ENCODE measurements at regions not wholly inside any gene's neighbourhood (a gene's known extent, or its start where the extent isn't known, plus 50 kb on each side); places are given as distances from the start of the nearest gene placed in this dataset.

DNA sequence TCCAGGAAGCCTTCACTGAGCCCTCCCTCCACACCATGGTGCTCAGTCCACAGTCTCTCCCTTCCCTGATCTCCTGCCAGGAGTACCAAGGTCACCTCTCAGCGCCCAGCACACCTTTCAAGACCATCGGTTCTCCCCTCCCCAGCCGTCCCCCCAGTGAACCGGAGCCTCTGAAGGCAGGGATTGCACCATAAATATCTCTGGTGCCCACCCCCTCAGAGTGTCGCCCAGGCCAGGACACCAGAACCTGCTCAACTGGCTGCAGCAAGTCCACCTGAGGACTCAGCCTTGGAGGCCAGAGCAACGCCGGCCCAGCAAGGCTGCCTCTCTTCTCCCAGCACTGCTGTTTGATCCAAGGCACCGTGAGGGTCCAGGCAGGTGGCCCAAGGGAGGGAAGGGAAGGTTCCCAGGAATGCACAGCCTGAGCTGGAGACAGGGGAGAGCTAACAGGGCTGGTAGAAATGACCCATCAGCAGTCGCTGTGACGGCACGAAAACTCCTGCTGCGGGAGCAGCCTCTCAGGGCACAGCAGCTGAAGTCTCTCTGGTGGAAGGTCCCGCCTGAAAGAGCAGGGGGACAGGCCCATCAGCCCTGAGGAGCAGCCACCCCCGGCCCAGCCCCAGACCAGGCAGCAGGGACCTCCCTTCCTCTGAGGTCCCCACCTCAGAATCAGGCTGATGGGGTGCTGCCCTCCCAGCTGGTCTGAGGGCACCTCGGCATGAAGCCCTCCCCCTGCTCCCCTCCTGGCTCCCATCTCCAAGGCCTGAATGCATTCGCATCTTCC is 80.3 kb downstream of the BUD13 start (continued):
- TF ChIP-seq, protein P1, sequence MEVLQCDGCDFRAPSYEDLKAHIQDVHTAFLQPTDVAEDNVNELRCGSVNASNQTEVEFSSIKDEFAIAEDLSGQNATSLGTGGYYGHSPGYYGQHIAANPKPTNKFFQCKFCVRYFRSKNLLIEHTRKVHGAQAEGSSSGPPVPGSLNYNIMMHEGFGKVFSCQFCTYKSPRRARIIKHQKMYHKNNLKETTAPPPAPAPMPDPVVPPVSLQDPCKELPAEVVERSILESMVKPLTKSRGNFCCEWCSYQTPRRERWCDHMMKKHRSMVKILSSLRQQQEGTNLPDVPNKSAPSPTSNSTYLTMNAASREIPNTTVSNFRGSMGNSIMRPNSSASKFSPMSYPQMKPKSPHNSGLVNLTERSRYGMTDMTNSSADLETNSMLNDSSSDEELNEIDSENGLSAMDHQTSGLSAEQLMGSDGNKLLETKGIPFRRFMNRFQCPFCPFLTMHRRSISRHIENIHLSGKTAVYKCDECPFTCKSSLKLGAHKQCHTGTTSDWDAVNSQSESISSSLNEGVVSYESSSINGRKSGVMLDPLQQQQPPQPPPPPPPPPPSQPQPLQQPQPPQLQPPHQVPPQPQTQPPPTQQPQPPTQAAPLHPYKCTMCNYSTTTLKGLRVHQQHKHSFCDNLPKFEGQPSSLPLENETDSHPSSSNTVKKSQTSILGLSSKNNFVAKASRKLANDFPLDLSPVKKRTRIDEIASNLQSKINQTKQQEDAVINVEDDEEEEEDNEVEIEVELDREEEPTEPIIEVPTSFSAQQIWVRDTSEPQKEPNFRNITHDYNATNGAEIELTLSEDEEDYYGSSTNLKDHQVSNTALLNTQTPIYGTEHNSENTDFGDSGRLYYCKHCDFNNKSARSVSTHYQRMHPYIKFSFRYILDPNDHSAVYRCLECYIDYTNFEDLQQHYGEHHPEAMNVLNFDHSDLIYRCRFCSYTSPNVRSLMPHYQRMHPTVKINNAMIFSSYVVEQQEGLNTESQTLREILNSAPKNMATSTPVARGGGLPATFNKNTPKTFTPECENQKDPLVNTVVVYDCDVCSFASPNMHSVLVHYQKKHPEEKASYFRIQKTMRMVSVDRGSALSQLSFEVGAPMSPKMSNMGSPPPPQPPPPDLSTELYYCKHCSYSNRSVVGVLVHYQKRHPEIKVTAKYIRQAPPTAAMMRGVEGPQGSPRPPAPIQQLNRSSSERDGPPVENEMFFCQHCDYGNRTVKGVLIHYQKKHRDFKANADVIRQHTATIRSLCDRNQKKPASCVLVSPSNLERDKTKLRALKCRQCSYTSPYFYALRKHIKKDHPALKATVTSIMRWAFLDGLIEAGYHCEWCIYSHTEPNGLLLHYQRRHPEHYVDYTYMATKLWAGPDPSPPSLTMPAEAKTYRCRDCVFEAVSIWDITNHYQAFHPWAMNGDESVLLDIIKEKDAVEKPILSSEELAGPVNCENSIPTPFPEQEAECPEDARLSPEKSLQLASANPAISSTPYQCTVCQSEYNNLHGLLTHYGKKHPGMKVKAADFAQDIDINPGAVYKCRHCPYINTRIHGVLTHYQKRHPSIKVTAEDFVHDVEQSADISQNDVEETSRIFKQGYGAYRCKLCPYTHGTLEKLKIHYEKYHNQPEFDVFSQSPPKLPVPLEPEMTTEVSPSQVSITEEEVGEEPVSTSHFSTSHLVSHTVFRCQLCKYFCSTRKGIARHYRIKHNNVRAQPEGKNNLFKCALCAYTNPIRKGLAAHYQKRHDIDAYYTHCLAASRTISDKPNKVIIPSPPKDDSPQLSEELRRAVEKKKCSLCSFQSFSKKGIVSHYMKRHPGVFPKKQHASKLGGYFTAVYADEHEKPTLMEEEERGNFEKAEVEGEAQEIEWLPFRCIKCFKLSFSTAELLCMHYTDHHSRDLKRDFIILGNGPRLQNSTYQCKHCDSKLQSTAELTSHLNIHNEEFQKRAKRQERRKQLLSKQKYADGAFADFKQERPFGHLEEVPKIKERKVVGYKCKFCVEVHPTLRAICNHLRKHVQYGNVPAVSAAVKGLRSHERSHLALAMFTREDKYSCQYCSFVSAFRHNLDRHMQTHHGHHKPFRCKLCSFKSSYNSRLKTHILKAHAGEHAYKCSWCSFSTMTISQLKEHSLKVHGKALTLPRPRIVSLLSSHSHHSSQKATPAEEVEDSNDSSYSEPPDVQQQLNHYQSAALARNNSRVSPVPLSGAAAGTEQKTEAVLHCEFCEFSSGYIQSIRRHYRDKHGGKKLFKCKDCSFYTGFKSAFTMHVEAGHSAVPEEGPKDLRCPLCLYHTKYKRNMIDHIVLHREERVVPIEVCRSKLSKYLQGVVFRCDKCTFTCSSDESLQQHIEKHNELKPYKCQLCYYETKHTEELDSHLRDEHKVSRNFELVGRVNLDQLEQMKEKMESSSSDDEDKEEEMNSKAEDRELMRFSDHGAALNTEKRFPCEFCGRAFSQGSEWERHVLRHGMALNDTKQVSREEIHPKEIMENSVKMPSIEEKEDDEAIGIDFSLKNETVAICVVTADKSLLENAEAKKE (CRISPR knock-in tag; IDR thresholded peaks at IDR 0.05), result no peak
- TF ChIP-seq EZH2phosphoT487 (IDR thresholded peaks at IDR 0.05; ENCODE audit: unreplicated experiment), result no peak

DNA sequence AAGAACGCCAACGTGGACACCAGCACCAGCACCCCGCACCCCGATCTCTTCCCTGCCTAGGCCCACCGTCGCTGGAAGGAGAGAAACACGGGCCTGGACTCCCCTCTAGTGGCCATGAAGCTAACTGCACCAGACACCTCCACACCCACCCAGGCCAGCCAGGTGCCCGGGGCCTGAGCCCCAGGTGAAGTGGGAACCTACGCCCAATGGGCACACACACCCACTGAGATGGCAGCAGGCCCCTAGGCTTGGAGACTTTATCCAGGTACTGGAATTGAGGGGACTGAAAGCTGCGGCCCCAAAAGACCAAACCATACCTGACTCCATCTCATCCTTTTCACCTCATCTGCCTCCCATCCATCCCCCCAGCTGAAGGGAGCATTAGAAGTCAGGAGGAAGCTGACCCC is 81.0 kb downstream of the BUD13 start:
- Mint-ChIP-seq H3K36me3 (ENCODE audit: low read depth) (no peaks in the 10 kb centered on the region), H3K27me3 (ENCODE audit: insufficient read depth, low read depth, poor library complexity) (peaks cover 14% of the 10 kb centered on the region), H3K9me3 (no peaks in the 10 kb centered on the region), H3K27ac (no peak overlapping the region), H3K4me1 (peaks cover 31% of the 10 kb centered on the region), H3K4me3 (no peak overlapping the region)
- ATAC-seq (peak; percentile 65), DNase-seq (ENCODE audit: low spot score) (peak; percentile 86)
- peak overlapping the region; percentile 94; the same call in 1 of the 2 replicates for H2AFZ ChIP-seq
- no peak for TF ChIP-seq CREB1 (CRISPR knock-in tag; IDR thresholded peaks at IDR 0.05; ENCODE audit: low read depth)
- TF ChIP-seq, protein P2, sequence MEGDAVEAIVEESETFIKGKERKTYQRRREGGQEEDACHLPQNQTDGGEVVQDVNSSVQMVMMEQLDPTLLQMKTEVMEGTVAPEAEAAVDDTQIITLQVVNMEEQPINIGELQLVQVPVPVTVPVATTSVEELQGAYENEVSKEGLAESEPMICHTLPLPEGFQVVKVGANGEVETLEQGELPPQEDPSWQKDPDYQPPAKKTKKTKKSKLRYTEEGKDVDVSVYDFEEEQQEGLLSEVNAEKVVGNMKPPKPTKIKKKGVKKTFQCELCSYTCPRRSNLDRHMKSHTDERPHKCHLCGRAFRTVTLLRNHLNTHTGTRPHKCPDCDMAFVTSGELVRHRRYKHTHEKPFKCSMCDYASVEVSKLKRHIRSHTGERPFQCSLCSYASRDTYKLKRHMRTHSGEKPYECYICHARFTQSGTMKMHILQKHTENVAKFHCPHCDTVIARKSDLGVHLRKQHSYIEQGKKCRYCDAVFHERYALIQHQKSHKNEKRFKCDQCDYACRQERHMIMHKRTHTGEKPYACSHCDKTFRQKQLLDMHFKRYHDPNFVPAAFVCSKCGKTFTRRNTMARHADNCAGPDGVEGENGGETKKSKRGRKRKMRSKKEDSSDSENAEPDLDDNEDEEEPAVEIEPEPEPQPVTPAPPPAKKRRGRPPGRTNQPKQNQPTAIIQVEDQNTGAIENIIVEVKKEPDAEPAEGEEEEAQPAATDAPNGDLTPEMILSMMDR (conservative IDR thresholded peaks at IDR 0.05; ENCODE audit: low read depth in 2 of 2), result peak; percentile 87 to 98
- TF ChIP-seq, protein P3, sequence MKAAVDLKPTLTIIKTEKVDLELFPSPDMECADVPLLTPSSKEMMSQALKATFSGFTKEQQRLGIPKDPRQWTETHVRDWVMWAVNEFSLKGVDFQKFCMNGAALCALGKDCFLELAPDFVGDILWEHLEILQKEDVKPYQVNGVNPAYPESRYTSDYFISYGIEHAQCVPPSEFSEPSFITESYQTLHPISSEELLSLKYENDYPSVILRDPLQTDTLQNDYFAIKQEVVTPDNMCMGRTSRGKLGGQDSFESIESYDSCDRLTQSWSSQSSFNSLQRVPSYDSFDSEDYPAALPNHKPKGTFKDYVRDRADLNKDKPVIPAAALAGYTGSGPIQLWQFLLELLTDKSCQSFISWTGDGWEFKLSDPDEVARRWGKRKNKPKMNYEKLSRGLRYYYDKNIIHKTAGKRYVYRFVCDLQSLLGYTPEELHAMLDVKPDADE (IDR thresholded peaks at IDR 0.05), result no peak
- H3K27me3 ChIP-seq (ENCODE audit: insufficient read depth), result no peaks in the 10 kb centered on the region
- no peaks in the 10 kb centered on the region for H3K9me2 ChIP-seq (ENCODE audit: insufficient read depth)
- H3K79me2 ChIP-seq (replicated peaks; ENCODE audit: insufficient read depth), result no peaks in the 10 kb centered on the region
- no peak overlapping the region for H3K27ac ChIP-seq (ENCODE audit: low read depth)
- H3K36me3 ChIP-seq (ENCODE audit: insufficient read depth), result no peaks in the 10 kb centered on the region
- no peaks in the 10 kb centered on the region for H3F3A ChIP-seq (replicated peaks; ENCODE audit: low read depth)
- no peak overlapping the region for H3K4me3 ChIP-seq
- no peaks in the 10 kb centered on the region for H4K20me1 ChIP-seq (replicated peaks; ENCODE audit: insufficient read depth)
- H3K4me1 ChIP-seq (ENCODE audit: insufficient read depth), result peaks cover 30% of the 10 kb centered on the region
- H3K4me2 ChIP-seq, result no peak overlapping the region
